ENCODE measurements at regions not wholly inside any gene's neighbourhood (a gene's known extent, or its start where the extent isn't known, plus 50 kb on each side); places are given as distances from the start of the nearest gene placed in this dataset.

GRCh38 chr3:177563243-177563780, 366.0 kb upstream of the TBL1XR1 start:
- no peak for TF ChIP-seq CTCF (IDR thresholded peaks at IDR 0.05)
- TF ChIP-seq POLR2A (IDR thresholded peaks at IDR 0.05) = no peak
- TF ChIP-seq POLR2AphosphoS5 (IDR thresholded peaks at IDR 0.05) = no peak
- no peak for TF ChIP-seq EP300 (IDR thresholded peaks at IDR 0.05)
